Inflammatory macrophage treated with lipopolysaccharide for 1 hour (primary cell): ENCODE measurements at regions not wholly inside any gene's neighbourhood (a gene's known extent, or its start where the extent isn't known, plus 50 kb on each side); places are given as distances from the start of the nearest gene placed in this dataset.

Experiments
- DNase-seq, 2 donors: peaks; one replicate each; pipeline ENCODE4 v3.0.0-alpha.2; 2020 to 2022

DNA sequence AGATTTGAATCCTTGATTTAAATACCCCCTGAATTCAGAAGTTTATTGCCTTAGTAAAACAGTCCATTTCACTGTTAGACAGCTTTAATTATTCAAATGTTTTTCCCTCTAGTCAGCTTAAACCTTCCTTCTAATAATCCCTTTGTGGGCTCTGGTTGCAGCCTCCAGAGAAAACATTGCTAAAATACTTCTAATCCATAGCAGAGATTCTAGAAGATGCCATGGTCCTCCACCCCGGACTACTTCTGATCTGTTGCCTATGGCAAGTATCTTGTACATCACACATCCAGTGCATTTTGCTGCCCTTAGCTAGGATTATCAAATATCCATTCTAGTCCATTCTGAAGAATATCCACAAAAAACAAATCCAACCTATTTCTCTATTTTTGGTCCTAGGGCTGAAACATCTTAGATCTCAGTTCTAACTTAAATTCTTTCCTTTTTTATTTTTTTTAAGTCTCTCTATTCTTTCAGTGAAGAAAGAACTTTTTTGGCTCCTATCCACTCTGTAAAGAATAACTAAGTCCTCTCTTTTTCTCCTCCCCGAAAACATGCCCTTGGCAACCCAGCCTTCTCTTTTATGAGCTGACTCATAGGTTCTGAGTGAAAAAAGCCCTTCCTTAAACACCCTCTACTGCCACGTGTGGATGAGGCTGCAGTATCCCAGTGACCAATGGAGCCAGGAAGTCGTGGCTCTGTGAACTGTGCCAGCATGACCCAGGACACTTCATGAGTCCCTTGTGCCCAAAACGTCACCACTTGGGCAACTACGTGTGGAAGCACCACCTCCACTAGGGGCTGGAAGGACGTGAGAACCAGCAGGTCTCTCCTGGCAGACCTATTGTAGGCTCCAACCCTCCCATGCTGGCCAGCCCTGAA lies 349.8 kb downstream of the TNS1 start:
- DNase-seq: peak; percentile 71 to 93

DNA sequence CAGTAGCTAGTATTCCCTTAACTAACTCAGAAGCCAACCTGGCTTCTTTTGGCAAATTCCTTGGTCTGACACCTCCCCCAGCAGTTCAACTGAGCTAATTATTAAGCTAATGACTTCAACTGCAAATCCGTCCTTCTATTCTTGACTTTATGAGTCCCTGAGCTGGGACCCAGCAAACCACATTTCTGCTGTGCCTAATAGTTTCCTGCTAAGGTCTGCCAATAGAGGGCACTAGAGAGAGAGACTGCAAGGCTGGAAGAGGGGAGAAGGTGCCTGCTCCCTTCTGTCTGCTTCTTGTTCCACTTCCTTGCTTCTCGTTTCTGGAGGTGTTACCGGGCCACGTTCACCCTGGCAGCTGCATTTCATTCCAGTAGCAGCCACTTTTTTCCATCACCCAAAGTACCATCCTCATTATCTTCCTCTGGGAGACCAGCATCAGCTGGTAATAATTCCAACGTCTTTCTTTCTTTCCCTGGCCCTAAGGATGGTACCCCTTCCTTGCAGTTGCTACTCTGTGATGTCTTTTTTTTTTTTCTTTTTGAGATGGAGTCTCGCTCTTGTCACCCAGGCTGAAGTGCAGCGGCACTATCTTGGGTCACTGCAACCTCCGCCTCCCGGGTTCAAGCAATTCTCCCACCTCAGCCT lies 352.0 kb downstream of the TNS1 start:
- DNase-seq: peak; percentile 57 to 78

DNA sequence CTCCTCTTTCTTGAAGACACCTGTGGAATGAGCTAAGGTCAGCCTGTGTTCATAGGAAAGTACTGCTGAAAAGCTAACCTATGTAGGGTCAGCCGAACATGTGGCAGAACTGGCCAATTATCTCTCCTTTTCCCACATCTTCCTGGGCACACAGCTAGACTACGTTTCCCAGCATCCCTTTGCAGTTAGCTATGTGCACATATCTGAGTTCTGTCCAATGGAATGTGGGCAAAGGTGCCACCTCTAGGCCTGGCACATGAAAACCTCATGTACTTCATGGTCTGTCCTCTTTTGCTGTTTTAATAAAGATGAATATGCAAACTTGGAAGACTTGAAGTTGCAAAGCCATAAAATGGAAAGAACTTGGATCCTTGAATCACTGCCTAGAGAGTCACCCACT lies 352.6 kb downstream of the TNS1 start:
- no peak for DNase-seq

DNA sequence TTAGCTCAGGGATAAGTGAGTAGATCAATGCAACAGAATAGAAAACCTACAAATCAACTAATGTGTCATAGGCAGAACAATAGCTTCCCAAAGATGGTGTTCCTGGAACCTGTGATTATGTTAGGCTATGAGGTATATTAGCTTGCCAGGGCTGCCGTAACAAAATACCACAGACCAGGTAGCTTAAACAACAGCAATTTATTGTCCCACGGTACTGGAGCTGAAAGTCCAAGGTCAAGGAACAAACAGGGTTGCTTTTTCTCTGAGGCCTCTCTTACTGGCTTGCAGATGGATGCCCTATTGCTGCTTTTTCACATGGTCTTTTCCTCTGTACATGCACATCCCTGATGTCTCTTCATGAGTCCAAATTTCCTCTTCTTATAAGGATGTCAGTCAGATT lies 354.9 kb downstream of the TNS1 start:
- no peak for DNase-seq

DNA sequence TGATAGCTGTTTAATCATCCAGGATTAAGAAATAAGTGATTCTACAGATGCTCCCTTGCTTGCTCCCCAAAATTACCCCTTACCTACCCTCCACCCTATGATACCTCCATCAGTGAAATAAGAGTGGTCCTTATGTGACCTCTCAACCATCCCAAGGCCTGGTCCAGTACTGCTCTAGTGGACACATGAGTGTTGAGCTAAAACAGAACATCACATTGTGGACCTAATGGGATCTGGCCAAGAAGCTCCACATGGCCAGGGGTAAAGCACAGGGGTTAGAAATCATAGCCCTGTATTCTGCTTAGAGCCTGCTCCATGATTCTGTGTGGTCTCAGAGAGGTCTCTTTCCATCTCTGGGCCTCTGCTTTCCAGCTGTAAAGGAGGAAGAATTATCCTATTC lies 355.6 kb downstream of the TNS1 start:
- DNase-seq: no peak

DNA sequence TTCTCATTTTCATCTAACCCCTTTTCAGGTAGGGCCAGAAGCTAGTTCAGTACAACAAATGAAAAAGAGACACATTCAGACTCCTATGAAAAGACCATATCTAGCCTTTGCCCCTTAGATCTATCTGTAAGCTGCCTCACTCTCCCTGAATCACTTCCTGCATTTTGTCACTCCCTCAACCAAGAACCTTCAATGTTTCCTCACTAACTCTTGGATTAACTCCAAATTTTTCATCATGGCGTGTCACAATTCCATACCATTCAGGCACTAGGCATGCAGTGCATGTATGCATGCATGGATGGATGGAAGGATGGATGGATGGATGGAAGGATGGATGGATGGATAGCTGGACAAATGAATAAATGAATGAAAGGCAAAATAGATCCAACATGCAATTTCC lies 356.9 kb downstream of the TNS1 start:
- no peak for DNase-seq

DNA sequence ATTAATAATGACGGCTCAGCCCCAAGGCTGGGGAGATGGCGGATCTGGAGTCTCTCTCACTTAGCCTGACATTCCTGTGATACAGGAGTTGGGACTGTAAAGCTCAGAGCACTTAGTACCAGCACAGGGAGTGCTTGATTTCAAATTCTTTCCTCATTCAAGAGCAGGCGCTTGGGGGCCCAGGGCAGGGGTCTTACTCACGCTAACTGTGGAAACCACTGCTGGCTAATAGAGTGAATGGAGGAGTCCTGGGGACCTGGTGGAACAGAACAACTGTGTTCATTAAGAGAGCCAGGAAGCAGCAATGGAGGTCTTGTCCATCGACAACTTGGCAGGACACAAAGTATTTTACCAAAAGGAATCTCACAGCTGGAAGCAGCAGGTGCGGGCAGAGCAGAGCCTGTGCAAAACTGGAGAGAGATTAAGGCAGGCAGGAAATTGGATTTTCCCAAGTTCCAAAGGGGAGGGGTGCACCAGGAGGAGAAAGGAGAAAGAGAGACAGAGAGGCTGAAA lies 358.9 kb downstream of the TNS1 start:
- no peak for DNase-seq

DNA sequence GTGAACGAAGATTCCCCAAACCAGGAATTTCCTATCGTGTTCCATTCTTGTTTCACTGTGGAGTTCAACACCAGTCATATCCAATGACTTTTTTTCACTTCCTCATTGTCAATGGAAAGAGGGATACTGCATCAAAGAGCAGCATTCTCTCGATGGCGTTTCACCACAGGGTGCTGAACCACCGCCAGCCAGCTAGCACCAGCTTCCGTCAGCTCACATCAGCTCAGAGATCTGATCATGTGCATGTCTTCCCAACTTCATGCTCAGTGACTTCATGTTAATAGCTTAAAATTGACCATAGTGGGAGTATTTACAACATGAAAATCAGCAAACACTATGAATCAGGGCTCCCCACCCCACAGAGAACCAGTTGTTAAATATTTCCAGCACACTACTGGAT lies 359.9 kb downstream of the TNS1 start:
- no peak for DNase-seq

DNA sequence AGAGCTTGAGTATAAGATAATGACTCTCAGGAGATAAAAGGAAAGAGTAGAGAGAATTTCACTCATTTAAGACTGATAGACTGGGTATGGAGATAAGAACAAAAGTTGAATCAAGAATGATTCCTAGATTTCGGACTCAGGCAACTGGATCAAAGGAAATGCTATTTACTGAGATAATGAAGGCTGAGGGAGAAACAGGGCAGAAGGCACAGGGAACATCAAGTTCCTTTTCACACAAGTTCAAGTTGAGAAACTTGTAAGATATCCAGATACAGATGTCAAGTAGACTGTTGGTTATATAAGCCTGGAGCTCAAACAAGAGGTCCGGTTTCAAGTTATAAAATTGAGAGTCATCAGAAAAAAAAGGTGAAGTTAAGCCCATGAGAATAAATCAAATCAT lies 360.8 kb downstream of the TNS1 start:
- no peak for DNase-seq

DNA sequence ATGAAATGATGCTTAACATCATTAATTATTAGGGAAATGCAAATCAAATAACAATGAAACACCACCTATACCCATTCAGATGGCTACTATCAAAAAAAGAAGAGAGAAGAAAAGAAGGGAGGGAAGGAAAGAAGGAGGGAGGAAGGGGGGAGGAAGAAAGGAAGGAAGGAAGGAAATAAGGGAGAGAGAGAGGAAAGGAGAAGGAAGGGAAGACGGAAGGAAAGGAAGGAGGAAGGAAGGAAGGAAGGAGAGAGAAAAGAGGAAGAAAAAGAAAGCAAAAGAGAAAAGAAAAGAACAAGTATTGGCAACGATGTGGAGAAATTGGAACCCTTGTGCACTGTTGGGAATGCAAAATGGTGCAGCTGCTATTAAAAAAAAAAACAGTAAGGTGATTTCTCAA lies 363.3 kb downstream of the TNS1 start:
- DNase-seq: no peak

DNA sequence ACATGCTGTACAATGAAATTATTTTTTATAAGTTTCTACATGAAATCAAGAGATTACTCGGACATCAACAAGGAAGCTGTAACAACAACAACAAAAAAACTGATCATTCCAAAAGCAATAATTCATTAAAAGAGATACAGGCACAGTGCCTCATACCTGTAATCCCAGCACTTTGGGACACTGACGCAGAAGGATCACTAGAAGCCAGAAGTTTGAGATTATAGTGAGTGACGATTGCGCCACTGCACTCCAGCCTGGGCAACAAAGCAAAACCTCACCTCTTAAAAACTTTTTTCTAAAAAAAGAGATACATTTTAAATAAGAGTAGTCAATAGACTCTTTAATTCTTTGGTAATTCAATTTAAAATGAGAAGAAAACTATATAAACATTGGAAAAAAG lies 364.3 kb downstream of the TNS1 start:
- DNase-seq: no peak

DNA sequence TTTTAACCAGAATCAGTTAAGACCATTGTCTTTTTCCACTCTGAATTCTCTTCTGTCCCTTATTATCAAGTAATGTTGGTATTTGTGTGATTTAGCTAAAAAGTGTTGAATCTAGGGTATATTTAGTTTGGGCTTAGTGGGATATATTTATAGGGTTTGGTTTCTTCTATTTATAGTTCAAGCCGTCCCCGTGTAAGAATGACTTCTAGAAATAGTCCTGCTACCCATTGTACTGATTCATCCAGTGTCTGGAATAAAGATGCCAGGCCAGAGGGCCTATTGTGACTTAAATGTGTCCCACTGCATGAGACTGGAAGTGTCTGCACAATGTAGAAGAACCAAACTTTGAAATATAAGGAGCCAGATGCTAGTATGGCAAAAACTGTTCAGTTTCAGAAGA lies 364.8 kb downstream of the TNS1 start:
- DNase-seq: no peak

DNA sequence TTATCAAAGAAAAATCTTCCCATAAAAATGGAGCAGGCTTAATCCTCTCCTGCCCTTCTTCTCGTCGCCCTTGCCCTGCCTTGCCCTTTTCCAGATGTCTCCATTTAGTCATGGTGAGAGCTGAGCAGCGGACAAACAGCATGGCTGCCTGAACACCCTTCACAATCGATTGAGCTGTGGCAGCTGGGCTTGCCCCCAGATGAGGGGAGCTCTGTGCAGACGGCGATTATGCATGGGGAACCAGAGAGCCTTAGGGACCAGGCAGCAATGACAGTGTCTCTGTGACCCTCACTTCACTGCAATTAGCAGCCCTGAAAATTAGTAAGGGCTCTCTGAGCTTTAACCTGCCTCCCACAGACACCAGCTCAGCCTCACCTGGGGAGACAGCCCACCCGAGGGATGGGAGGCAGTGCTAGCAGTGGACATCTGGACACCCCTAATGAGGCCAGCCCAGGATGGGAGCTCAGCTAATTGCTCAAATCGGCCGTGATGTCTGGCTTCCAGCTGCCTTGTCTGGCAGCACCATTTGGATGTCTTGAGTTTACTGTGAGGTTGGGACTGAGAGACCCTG lies 365.7 kb downstream of the TNS1 start:
- no peak for DNase-seq

DNA sequence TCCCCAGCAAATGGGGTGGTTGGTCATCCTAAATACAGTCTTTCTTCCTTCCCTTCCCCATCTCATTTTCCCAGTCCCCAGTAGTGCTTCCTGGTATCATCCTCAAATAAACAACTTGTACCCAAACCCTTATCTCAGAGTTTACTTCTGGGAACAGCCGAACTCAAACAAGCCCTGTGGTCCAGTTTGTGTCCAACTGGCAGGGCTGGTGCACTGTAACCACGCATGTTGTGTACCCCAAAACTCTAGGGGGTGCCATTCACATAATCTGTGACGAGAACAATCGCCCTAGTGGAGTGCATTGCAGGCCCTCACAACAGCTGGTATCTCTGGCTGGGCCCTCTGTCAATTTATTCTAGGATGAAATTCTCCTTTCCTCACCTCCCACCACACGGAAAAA lies 366.2 kb downstream of the TNS1 start:
- no peak for DNase-seq

DNA sequence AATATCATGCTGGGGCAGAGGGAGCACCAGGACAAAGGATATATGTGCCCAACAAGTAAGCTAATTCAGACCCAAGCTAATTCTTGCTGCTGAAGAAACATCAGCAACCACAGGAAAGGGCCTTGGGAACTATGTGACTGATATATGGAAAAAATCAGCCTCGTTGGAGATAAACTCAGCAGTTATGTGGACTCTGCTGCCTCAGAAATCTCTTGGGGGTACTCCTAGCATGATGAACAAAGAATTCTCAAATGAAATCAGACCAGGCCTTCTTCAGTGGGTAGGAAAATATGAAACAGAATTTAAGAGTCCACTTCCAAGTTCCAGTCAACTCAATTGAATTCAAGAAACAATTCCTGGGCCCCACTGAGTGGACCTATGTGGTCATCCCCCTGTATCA lies 367.9 kb downstream of the TNS1 start:
- no peak for DNase-seq

DNA sequence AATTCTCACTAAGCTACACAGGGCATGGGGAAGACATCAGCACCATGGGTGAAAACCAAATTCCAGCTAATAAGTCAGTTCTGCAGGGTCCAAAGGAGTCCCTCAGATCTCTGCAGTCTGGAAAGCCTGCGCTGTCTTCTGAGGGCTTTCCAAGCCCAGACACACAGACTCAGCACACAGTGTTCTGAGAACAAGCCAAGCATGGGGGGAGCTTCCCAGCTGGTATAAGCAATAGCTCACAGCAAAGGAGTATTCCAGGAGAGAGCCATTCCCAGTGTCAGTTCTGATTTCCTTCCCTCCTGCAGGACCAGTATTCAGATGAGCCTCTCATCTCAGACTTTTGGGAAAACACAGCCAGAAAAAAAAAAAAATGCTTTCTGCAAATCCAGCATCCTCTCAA lies 370.8 kb downstream of the TNS1 start:
- DNase-seq: no peak

DNA sequence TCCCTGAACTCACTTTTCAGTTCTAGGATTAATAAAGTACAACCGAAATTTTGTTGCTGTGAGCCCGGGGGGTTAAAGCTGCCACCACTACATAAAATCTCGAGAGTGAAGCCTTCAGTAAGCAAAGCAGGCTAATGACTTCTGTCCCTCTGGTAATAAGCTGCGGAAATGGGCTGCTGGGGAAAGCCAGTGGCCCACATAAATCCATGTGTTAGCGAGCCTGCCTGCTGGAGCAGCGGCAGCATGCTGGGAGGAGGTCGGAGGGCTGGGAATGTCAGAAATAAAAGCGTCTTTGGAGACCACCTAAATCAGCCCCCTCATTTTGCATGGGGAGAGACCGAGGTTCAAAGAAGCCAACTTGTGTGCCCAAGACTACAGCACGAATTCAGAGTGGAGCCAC lies 371.7 kb downstream of the TNS1 start:
- no peak for DNase-seq

DNA sequence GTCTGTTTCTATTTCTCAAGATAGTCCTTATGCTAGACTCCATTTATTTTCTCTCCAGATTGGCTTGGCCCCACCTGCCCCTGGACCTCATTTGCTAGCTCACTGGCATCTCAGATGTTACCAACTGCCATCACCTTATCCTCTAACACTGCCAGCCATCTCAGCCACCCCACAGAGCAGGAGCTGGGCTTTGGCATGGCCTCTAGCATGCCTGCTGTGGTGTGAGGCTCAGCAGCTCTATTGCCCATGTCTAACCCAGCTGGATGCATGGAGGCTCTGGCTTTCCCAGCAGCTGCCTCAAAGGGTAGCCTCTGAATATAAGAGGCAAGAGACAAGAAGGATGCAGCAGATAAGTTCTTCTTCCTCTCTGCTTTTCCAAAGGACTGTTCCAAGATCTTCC lies 373.4 kb downstream of the TNS1 start:
- no peak for DNase-seq

DNA sequence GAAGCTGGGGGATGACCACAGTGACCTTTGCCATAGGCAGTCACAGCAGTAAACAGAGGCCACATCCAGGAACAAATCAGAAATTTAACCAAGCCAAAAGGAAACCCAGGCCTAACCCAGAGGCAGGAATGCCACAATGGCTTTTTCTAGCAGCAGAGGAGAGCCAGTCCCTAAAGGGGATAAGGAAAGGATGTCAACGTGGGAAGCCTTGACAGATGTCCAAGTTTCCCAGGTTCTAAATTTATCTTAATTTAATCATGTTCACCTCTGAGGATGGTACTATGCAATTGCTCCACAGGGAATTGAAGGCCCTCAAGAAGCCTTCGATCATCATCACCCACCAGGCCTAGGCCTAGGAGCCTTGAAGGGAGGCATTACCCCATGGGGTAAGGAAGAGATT lies 374.7 kb downstream of the TNS1 start:
- DNase-seq: no peak

DNA sequence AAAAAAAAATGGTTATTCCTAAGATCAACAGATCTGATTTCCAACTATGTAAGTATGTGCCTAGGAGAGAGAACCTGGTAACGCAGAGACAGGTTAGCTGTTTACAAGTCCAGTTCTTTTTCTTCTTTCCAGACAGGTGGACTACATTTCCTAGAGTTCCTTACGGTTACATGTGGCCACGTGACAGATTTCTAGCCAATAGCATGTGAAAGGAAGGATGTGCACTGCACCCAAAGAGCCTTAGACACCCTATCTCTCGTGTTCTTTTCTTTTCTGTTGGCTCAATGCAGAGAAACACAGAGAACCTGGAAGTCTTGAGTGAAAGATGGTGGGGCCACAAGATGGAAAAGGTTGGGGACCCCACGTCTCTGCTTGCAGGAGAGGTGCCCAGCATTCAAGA lies 375.9 kb downstream of the TNS1 start:
- no peak for DNase-seq

DNA sequence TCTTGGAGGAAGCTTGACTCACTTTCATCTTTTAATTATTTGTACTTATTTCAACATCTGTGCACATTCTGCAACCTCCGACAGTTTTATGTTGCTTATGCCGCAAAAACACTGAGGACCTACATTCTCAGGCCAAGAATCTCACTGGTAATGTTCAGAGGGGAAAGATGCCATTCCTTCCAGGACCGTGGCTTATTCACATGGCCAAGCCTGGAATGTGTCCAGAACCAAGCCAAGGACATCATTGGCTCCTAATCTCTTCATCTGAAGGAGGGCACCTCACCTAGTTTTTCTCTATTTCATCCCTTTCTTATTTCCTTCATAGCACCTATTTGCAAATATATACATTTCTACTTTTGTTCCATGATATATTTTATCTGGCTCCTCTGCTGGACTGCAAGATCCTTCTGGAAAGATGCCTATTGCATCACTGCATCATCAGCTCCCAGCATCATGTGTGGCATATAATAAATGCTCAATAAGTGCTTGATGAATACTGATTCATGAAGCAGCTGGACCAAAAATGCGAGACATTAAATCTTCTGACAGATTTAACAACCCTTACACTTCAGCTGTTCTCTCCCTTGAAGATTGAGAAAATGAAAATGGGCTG lies 377.1 kb downstream of the TNS1 start:
- DNase-seq: no peak

DNA sequence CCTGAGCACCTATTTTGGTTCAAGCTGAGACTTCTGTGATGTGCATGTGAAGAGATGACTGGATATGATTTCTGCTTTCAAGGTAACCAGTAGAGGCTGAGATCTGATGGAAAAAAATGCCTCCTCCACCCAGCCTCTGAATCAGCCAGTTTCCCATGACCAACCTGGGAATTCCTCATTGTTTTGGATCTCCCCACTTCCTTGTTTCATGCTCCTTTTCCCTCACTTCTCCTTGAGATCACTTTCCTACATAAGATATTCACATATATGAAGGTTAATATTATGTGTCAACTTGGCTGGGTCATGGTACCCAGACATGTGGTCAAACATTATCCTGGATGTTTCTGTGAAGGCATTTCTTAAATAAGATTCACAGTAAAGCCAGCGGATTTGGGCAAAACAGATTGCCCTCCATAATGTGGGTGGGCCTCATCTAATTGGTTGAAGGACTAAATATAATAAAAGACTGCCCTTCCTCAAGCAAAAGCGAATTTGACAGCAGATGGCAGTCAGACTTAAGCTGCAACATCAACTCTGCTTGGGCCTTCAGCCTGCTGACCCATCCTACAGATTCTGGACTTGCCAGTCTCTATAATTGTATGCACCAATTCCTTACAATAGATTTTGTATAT lies 379.4 kb downstream of the TNS1 start:
- DNase-seq: peak; percentile 3 to 10
